ENCODE measurements at regions not wholly inside any gene's neighbourhood (a gene's known extent, or its start where the extent isn't known, plus 50 kb on each side); places are given as distances from the start of the nearest gene placed in this dataset.

DNA sequence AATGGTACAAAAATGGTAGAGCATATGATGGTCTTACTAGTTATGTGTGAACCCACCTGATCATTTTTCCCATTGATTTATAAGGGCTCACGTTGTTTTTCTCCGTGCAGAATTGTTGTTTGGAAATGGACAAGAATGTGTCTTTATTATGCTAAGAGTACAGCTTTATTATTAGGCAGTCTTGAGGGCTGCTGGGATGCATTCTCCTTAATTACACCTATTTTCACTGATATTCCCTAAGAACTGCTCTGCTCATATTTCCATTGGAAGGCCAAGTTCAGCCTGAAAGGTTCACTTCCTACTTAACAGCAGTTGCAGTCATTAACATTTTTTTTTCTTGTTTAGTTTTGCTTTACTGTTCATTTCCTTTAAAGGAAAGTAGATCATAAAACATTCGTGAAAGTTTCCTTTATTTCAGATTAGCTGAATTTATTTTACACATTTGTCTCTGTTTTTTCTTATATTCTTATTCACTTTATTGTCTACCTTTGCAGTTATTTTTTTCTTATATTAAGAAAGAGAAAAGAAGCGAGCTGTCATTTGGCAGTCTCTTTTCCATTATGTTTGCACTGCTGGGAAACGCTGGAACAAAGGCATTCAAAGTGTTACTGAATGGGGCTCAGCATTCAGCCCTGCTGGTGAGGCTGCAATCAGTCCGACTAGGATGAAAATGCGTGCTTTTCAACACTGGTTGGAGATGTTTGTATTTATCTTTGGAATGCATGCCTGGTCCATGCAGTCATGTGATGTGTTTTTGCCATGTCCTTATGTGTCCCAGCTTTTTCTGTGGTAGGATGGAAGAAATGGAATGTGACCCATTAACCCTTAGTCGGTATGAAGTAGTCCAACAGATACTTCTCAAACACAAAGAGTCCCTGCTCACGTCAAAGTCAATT, 602.7 kb upstream of the ZNF608 start:
- no peak for DNase-seq

DNA sequence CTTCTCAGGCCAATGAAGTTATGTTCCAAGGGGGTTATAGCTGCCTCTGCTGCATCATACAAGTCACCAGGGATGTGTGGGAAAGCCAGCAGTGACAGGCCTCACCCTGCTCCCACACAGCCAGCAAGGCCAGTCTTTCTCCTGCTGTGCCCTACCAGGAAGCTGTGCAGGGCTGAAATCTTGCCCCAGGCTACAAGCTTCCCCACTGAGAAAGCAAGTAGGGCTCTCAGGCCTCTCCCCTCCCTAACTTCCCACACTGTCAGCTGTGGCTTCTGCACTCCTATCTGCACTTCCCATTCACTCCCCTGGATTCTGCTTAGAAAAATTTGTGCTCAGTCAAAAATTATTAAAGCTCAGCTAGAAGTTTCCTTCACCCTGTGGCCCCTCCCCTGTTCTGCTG, 611.2 kb upstream of the ZNF608 start:
- no peak for DNase-seq

- no peak for DNase-seq
Observed at GRCh38 chr5:125365747-125366146, 619.3 kb upstream of the ZNF608 start.

- DNase-seq, result no peak
Observed at GRCh38 chr5:125367702-125368101, 621.3 kb upstream of the ZNF608 start.

GRCh38 chr5:125370461-125371205, 624.2 kb upstream of the ZNF608 start:
- no peak for DNase-seq

DNA sequence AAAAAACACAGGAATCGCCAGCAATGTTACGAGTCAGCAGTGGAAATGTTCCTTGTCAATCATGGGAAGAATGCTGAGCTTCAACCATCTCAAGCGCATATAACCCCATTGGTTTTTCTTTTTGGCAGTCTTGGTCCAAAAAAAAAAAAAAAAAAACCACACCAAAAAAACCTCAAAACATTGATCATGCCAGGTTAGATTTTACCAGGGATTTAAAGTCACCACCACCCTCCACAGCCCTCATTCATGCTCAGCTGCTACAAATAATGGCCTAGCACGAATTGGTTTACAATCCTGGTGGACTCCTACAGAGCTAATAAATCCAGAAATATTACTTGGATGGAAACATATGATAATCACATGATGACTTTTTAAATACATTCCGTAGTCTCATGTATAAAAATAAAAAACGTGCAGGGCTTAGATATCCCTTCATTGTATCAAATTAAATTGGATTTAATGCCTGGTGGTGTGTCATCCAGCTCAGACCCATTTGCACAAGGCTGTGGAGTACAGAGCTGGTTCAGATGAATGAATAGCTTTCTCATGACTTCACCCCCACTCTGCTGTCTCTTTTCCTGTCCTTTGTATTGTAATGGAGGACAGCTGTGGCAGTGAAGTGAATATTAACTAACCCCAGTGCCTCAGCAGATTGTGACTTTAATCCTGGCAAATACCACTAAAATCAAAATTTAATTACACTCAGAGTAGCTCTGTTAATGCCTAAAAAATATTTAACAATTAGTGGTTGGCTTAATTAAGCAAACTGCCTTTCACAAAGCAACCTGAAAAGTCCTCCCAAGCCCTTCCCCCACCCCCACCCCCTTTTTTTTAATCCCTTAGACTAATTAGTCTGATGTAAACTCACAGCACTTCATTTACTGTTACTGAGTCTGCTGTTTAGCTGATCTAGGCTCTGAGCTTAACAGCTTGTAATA, 626.5 kb upstream of the ZNF608 start:
- DNase-seq, result no peak

GRCh38 chr5:125375143-125375542, 628.7 kb upstream of the ZNF608 start:
- no peak for DNase-seq

DNA sequence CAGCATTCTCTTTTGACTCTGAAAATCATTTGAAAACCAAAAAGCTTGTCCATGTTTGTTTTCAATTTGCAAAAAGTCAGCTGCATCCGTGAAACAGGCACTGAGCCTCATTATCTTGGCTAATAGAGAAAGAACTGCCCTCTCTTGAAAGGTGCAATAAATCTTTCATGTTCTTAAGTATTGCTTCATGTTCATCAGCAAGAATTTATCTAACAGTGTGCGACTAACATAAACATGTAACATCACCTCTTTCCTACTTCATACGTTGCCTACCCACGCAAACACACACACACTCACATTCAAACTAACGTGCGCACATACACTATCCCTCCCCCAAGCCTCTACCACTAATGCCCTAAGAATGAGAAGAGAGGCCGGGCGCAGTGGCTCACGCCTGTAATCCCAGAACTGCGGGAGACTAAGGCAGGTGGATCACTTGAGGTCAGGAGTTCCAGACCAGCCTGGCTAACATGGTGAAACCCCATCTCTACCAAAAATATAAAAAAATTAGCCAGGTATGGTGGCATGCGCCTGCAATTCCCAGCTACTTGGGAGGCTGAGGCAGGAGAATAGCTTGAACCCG, 629.7 kb upstream of the ZNF608 start:
- no peak for DNase-seq

DNA sequence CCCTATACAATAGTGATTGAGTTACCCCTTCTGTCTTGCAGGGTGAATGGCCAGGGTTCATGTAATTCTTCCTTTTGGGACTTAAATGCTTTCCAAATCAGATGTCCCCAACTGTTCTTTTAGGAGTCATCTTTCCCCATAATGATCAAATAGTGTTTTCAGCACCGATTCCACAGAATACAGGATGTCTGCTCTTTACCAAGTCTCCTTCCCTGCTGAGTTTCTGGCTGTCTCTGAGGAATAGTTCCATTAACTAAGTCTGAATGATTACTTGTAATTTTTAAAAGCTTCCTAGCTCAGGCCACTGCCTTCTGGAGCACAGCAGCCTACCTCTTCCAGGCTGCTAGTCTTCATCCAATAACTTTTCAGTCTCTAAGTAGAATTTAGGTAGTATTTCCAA, 630.7 kb upstream of the ZNF608 start:
- no peak for DNase-seq

DNA sequence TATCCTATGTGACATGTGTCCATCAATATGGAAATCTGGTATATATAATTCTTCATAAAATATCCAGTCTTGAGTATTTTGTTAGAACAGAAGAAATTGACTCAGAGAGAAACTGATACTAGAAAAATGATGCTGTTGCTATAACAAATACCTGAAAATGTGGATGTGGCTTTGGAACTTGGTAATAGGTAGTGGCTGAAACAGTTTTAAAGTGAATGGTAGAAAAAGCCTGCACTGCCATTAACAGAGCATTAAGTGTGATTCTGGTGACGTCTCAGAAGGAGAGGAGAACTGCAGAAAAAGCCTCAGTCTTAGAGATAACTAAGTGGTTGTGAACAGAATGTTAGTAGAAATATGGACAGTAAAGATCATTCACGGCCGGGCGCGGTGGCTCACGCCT, 634.9 kb upstream of the ZNF608 start:
- no peak for DNase-seq

DNA sequence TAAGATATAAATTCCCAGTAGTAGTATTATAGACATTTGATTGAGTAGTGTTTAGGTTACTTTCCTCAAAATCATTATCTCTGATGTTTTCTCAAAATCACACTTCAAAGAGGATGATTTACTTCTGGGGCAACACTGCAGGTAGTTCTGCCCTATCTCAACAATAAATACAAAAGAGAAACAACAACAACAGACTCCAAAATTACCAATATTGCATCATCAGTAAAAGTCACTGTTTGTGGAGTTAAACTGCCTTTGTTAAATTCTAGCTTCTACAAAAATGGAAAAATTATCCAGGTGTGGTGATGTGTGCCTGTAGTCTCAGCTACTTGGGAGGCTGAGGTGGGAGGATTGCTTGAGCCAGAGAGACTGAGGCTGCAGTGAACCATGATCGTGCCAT, 637.6 kb upstream of the ZNF608 start:
- DNase-seq, result no peak

DNA sequence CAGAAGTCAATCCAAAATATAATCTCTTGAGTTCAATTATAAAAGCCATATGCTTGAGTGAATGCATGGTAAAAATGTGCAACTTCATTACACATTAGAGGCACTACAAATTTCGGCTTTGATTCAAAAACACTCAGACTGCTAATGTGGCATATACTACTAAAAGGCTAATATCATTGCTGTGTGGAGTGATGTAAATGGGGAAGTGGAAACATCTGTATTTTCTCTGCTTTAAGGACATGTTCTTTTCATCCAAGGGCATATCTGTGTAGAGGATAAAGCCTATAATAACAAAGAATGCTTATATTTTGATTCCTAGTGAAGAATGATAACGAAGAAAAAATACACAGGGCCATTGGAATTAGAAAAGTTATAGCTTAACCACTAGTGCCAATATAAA, 643.9 kb upstream of the ZNF608 start:
- no peak for DNase-seq

- no peak for DNase-seq
Observed at GRCh38 chr5:125393221-125393815, 646.9 kb upstream of the ZNF608 start.

GRCh38 chr5:125394661-125395280, 648.3 kb upstream of the ZNF608 start:
- DNase-seq, result no peak

DNA sequence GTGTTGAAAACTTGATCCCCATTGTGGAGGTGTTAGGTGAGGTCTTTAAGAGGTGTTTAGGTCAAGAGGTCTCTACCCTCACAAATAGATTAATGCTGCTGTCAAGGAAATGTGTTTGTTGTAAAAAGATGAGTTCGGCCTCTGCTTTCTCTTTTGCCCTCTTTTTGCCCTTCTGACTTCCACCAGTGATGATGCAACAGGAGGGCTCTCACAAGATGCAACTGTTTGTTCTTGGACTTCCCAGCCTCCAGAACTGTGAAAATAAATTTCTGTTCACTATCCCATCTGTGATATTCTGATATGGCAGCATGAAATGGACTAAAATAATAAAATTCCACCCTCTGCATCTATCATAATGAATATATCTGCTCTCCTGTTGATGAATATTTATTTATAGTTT, 650.0 kb upstream of the ZNF608 start:
- DNase-seq, result no peak

DNA sequence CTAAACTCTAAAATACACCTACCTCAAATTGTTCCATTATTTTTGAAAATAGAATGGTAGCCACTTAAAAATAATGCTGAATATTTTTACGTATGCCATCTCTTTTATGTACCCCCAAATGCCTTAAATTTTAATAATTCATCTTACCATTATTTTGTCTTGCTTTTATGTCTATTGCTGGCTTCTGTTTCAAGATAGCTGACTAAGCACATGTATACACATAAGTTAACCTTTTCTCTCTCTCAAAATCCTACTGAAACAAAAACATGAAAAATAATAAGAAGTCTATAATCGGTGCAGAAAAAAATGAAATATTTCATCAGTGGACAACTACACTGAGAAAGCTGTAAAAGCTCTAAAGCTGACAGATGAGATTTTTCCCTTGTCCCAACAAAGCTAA, 652.0 kb upstream of the ZNF608 start:
- DNase-seq, result no peak

- DNase-seq, result no peak
Observed at GRCh38 chr5:125399885-125400284, 653.4 kb upstream of the ZNF608 start.

- no peak for DNase-seq
Observed at GRCh38 chr5:125401724-125402622, 655.5 kb upstream of the ZNF608 start.

GRCh38 chr5:125402787-125403186, 656.3 kb upstream of the ZNF608 start:
- no peak for DNase-seq

DNA sequence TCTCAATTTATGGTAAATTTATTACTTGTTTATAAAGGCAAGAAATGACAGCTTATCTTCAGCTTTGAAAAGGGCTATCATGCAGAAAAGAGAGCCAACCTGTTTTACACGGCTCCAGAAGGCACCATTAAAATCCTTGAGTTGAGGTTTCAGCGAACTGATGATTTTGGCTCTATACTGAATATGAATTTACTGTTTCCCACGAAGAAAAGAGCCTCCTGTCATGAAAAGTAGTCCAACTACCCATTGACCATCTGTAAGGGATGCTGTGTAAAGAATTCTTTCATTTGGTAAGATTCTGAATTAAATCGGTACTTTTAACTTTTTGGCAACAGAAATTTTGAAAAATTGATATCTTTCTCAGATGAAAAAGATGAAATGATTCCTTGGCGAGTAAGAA, 657.6 kb upstream of the ZNF608 start:
- no peak for DNase-seq
